ENCODE measurements at regions not wholly inside any gene's neighbourhood (a gene's known extent, or its start where the extent isn't known, plus 50 kb on each side); places are given as distances from the start of the nearest gene placed in this dataset.

GRCh38 chr6:14816116-14816859, 429.6 kb upstream of the JARID2 start:
- TF ChIP-seq POLR2AphosphoS5 (IDR thresholded peaks at IDR 0.05; ENCODE audit: low read depth, low read length) (no peak), REST (IDR thresholded peaks at IDR 0.05; ENCODE audit: insufficient read depth in 1 of 2, low read depth in 2 of 2, low read length in 2 of 2) (no peak), TAF1 (IDR thresholded peaks at IDR 0.05; ENCODE audit: borderline replicate concordance, insufficient read depth, low read length) (no peak), SIN3A (IDR thresholded peaks at IDR 0.05; ENCODE audit: borderline replicate concordance, insufficient read depth, low read length) (no peak), FOXP2 (optimal IDR thresholded peaks at IDR 0.05; ENCODE audit: borderline replicate concordance, extremely low read depth, extremely low read length, insufficient read depth) (no peak)
